Hypothalamus (tissue), 51 donors: ENCODE measurements at regions not wholly inside any gene's neighbourhood (a gene's known extent, or its start where the extent isn't known, plus 50 kb on each side); places are given as distances from the start of the nearest gene placed in this dataset.

Experiments
- DNase-seq, 51 donors: peaks; one replicate each; lab custom pipeline; 2025; lab: John Stamatoyannopoulos, UW

DNA sequence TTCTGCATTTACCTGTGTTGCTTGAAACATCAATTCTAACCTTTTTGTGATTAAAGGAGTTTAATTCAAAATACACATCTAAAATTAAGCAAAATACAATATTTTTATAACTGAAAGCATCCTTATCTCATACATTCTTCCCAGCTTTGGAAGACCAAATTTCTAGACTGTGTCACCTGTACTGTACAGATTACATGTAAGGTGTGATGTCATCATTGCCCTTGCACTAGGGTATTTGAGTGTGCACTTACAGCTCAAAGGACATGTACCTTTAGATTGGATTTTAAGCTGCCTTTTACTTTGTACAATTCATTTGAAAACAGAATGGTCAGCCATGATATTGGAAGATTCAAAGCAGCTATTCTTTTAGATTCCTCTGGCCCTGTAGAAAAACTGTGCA is 932.8 kb upstream of the POU3F3 start:
- no peak for DNase-seq

DNA sequence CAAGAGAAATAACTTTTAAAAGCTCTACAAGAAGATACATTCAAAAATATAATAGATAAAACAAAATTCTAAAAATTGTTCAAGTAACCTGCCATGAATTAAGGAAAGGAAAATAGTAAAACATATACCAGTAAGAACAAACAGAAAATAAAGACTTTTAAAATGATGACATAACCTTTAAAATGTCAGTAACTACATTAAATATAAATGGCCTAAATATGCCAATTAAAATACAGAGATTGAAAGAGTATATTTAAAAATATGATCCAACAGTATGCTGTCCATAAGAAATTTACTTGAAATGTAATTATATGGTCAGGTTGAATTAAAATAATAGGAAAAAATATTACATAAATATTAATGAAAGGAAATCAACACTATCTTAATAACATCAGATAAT is 911.7 kb upstream of the POU3F3 start:
- DNase-seq: no peak

DNA sequence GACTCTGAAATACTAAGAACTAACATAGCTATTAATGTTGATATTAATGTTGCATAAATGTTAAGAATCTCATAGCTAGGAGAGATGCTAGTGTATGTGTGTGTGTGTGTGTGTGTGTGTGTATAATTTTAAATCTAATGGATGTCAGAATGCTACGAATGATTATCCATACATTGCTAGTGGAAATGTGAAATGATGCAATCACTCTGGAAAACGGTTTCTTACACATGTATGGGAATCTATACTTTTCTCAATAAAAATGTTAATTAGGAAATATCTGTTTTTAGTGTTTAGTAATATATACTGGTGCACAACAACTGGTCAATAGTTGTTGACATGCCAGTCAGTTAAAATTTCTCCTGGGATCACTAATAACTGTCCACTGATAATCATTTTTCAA is 908.8 kb upstream of the POU3F3 start:
- no peak for DNase-seq

DNA sequence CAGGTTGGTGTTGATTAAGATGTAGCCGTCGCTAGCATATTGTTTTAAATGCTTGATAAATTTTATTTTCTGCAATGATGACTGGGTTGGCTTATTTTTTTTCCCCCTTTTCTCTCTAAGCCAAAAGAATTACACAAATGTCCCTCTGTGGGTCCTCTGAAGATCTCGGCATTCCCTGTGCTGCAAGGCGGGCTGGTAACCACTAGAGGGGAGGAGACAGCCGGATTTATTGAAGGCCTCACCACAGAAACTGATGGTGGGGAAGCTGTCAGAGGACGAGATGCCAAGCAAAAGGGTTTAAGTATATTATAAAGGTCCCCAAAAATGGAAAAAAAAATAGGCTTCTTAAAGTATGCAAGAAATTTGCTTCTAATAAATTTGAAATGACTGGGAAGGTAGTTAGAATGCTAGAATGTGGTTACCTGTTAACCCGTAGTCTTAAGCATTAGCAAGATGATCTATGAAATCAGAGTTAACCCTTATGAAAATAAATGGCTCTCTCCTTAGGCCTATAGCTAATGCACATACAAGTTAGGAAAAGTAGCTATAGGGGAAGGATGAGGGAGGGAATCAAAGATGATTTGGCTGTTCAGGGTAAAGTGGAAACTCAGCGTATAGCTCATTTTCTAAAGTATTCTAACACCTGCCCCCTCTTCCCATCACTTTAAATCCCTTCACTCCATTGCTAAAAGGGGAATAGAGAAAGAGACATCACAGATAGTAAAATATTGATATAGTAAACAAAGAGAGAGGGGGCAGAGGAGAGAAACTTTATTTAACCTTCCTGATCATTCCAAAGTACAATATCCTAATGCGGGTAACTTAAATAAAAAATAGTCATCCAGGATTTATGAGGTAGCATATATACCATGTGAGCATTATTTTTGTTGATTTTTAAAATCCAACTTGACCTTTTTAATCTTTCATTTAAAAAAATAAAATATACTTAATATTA is 894.5 kb upstream of the POU3F3 start:
- peak in 39 of 51 donors; percentile 1 to 77 (median 31) for DNase-seq

DNA sequence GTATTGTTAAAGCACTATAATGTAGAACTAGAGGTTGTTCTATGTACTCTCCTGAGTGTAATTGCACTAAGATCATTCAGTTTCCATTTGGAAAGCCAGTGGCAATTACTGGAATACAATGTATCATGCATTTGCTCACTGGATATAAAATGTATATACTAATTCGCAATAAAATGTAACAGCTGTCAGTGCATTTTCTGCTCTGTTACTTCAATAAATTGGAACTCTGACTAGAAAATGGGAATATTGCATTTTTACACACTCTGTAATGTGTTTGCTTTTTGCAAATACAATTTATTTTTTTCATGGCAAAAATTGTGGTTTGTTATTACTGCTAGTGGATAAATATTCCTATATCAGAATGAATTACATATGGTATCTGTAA is 893.8 kb upstream of the POU3F3 start:
- DNase-seq: no peak

DNA sequence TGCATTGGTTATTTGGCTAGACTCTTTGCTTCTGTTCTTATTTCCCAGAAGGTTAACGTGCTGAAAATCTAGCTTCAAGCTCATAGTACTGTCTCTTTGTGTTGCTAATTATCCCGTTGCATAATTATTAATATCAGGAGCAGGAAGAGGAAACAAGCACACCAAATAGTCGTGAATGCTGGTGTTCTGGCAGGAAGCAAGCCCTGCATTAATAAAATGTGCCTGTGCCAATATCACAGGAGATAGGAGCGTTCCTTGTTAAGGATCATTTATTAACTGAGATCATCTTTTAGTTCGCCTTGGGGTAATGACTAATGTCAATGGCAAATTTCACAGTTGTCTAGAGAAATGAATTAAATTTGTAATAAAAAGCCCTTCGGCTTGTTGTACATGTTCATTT is 893.0 kb upstream of the POU3F3 start:
- DNase-seq: peak in 1 of 51 donors; percentile 0

DNA sequence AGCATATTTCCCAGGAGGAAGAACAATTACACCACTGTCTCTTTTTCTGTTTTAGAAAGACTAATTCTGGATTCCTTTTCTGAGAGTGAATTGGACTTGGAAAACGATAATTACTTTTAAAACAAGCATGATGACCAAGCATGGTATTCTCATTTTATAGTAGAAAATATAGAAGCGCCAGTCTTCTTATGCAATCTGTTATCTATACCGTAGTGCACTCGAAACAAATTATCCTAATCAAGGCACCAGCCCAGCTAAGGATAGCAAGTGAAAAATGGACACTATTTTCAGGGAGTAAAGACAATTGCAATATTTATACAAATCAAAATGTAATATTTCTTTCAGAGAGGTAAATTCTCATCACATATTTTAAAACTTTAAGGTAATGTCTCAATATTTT is 892.1 kb upstream of the POU3F3 start:
- no peak for DNase-seq

DNA sequence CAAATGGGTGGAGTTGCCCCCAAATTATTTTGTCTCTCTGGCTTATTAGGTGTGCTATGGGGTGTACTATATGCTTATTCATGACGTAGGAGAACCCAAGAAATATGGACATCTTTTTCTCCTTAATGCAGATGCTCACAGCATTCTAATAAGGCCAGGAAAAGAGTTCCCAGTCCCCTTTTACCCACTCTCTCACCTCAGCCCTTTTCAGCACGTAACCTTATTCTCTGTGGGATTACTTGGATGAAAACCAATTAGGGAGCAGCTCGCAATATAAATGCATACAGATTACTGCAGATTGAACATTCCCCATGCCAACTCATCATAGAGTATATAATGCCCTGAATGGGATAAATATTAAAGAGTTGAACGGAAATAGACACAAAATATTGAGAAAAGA is 891.2 kb upstream of the POU3F3 start:
- no peak for DNase-seq

DNA sequence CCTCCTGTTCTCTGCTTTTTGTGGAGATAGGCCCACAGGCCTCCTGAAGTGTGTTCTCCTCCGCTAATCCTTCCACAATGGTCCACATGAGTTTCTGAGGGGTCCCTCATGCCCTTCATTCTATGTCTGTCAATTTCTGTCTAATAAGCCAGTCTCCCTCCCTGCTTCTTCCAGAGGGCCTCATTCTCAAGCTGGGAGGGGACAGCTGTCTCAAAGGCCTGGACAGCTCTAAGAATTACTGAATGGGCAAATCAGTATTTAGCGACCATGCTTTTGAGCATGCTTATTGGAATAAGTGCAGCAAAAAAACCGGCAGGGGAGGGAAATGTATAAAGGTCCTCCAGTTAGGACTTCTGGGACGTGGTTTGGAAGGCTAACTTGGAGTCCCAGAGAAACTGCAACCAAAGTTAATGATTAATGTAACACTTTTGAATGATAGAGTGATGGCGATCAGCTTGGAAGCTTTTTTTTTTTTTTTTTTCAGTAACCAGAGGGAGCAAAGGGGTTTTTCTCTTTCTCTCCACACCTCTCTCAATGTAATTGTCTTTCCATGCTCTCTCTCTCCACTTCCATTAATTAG is 890.7 kb upstream of the POU3F3 start:
- no peak for DNase-seq

DNA sequence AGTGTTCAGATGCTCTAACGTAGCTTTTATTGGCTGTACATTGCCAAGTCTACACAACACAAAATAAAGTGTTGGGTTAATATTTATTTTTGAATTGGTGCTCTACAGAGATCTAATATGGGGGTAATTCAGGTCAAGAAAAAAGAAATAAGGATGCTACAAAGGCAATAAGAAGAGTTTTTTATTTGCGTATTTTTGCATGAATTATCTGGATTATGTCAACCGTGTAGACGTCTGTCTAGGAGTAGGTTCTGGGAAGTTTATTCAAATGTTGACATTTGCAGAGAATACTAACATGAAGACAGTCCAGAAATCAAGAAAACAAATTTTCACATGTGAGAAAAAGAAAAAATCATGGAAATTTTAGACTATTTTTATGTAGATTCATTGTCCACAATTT is 876.7 kb upstream of the POU3F3 start:
- DNase-seq: no peak

DNA sequence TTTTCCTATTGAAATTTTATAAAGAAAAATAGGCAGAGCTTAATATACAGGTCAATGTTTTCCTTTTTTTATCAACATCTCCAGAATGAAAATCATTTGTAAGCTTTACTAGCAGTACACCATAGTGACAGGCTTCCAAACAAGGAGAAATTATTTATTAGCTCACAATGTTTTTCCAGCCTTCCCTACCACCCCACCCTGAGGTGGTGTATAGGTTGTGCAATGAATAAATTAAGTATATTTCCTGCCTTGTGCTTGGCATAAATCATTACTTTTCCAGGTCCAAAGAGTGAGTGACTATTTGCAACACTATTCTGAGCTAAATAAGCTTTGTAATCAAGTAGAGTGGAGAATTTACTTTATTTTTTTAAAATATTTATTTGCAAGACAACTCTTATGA is 876.2 kb upstream of the POU3F3 start:
- no peak for DNase-seq

DNA sequence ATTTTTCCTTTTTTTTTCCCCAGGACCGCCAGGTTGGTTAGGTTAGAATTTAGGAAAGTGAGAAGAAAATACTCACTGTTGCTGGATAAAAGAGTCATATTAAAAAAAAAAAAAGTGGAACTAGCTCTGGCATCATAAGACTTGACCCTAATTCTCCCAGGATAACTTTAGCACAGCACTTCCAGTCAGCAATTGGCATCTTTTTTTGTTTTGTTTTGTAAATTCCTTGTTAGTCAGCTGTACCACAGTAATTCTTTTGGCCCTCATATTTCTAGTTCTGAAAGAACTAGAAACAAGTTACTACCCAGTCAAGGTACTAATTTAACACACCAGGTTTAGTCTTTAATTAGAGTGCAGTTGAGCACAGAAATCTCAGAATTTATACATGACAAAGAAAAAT is 873.5 kb upstream of the POU3F3 start:
- no peak for DNase-seq

DNA sequence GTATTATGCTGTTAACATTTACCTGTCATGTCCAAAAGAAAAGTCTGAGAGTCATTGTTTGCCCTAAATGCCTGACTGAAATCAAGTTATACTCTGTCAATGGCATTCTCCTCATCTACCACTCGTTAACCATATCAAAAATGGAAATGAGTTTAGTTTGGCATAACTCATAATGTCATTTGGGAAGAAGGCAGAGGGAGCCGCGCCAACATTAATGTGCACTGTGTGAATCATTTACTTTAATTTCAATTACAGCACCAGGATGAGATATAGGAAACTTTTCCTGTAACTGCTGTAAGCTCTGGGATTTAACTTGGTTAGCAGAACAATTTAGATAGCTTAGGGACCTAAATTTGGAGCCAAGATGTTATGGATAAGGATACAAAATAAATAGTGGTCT is 871.2 kb upstream of the POU3F3 start:
- DNase-seq: no peak

DNA sequence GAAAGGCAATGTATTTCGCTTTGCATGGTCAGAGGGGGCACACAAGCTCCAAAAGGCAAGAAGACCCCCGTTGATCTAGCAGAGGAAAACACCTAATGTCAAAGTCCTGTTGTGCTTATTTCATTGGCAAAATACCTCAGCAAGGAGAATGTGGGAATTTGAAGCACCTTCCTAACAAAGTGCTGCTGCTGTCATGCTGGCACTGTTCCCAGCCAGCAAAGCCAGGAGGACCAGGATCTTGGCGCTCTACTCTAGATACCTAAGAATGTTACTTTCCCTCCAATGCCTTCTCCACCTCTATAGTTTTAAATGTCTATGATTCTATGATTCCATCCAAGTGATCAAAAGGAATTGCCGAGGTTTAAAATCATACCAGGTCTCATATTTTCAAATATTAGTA is 867.9 kb upstream of the POU3F3 start:
- no peak for DNase-seq

DNA sequence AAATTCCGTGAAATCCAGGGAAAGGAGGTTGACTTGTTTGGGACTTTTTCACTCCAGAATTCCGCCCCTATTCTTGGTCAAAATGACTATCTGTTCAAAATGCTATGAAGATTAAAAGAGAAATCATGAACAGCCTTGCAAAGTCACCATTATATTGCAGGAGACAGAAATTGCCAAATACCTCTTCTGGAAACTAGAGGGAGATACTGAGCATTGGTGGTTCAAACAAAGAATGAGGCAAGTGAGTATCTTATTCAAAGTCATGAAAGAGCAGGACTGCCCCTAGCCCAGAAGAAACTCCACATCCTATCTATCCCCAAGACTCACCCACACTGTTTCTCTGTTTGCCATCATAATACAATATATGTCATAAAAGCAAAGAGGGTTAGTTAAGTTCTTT is 862.3 kb upstream of the POU3F3 start:
- no peak for DNase-seq

DNA sequence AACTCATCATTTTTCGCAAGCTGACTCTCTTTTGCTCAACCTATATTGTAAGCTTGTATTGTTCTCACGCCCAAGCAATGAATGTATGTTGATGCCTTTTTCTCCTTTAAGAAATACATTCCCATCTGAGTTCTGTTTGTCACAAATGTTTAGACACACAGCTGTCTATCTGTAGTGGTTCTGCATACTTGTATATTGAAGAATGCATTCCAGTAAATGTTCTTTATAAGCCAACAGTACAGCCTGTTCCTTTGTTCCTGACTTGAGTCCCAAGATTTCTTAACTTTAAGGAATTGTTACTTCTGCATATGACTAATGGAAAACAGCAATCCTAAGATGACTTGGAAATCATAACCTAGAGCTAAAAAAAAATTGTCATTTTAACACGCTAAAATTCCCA is 849.1 kb upstream of the POU3F3 start:
- DNase-seq: no peak

DNA sequence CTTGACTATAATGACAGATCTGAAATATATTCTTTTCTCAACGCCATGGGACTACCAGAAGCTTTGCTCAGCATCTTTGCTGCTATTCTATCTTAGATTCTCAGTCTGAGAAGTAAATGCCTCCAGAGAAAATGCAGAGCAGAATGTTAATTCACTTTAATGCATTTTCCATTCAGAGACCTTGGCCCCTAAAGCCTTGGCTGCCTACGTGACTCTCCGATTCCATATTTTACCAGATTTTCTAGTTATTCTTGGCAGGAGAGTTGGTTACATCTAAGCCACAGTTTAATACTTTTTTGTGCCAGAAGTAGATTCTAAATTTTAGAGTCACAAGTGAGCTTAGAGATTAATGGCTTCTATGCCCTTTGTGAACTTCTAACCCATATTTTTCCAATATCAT is 837.1 kb upstream of the POU3F3 start:
- DNase-seq: no peak

DNA sequence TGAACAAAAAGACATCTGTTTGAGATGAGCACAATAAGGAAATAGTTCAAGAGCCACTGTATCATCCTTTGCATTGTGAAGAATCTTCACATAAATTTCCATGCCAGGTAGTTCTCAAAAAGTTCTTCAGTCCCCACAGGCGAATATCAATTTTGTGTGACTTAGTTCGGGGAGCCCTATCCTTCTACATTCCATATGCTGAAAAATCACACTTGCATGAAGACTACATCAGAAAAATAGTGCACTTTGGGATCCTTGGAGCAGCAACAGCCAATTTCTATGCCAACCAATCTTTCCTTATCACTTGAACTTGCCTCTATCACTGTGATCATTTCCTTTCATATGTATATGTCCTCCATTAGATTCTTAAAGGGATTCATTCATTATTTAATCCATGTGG is 830.6 kb upstream of the POU3F3 start:
- DNase-seq: no peak

DNA sequence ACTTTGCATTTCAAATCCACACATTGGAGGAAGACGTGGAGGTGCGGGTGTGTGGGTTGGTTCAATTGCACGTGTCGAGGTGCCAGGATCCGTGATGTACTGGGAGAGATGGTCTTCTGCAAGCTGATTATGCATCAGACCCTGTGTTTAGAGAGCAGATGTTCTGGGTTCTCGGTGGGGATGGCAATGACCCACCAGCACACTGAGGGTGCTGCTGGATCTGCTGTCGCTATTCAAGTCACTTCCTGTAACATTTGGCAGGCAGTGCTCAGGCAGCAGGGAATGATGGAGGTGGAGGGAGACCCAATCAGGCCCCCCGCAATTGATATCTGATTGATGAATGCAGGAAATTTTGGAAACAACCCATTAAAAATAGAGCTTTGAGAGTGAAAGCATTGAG is 830.1 kb upstream of the POU3F3 start:
- no peak for DNase-seq

DNA sequence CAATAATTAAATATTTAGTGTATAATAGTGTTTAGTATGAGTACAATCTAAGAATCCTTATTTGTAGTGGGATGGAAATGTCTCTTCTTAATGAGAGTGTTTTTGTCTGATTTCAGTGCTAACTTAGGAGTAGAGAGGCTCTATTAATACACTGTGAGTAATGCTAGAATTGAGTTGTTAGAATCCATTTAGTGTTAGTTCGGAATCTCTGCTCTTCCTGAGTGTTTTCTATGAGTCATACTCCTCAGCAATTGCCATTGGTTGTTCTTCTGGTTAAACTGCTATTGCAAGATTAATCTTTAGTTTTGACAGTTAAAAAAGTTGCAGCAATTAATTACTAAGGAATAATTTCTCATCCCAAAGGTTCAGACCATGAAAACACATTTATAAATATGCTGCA is 828.6 kb upstream of the POU3F3 start:
- DNase-seq: no peak

DNA sequence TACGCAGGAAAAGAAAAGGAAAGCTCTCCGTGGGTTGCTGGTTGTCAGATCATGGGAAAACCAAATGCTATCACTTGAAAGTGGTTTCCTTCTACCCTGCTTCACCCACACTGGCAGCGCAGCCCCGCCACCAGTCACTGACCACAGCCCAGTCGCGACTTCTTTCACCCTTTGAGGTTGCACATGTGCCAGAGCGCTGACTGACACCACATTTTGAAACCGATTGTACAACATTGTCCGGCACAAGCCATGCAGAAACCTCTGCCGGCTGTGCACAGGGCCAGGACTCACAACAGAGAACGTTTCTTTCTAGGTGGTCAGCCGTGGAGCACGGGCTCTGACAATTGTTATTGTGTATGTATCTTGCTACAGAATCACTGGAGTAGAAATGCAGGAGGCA is 827.2 kb upstream of the POU3F3 start:
- peak in 2 of 51 donors; percentile 18 to 29 for DNase-seq

DNA sequence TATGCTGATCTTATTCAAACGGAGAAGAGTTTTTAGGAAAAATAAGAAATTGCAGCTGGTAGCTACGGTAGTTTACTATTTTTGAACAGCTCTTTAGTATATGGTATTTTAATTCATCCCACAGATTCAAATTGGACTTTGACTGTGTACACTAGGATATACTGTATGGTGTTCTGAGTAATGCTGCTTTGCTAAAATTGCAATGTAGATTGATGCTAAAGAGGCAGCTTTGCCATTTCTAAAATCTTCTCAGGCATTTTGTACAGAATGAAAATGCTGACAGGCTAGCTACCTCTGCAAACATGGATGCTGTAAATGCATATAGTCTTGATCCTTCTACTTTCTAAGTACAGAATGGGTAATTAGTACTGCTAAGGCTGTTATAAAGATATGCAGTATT is 826.6 kb upstream of the POU3F3 start:
- no peak for DNase-seq

DNA sequence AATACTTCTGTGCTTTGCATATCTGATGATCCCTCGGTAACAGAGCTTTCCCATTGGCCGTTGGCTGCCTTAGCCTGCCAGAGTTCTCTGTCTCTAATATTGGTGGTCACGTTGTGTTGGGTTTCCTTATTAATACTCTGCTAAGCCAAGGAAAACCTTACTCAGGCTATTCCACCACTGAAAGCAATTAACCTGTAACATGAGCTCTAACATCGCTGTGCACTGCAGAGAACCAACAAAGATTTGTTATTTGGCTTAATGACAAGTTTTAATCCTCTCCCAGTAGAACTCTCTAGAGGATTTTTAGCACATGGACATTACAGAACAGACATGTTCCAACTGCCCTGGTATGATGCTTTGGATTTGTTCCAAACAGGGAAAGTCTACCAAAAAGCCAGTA is 825.9 kb upstream of the POU3F3 start:
- no peak for DNase-seq
